ENCODE measurements at regions not wholly inside any gene's neighbourhood (a gene's known extent, or its start where the extent isn't known, plus 50 kb on each side); places are given as distances from the start of the nearest gene placed in this dataset.
"Not testable (repeated sequence)": the region's sequence is repeated elsewhere in the genome, so short reads cannot be mapped to it uniquely, and the experiment has no call there.

DNA sequence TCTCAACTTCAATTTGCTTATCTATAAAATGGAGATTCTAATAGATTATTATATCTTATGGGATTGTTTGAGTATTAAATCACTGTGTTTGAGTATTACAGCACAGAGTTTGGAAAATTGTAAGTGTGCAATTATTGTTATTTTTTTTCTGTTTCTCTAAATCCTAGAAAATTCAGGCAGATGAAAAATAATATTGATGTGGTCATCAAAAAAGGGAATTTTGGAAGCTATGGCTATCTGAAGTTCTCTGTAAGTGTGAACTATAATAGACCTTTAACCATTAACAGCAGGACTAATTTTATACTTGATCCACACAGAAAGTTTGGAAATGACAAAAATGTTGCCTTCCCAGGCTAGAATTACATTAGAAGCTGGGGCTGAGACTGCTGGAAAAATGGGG lies 393.2 kb downstream of the SUCLG1 start:
- no peak for DNase-seq (ENCODE audit: low read depth in 2 of 3, low spot score in 2 of 3)

- peak in 1 of 3 donors; percentile 33 for DNase-seq (ENCODE audit: low read depth in 2 of 3, low spot score in 2 of 3)
These were observed 401.0 kb downstream of the SUCLG1 start for GRCh38 chr2:84057917-84058560.

DNA sequence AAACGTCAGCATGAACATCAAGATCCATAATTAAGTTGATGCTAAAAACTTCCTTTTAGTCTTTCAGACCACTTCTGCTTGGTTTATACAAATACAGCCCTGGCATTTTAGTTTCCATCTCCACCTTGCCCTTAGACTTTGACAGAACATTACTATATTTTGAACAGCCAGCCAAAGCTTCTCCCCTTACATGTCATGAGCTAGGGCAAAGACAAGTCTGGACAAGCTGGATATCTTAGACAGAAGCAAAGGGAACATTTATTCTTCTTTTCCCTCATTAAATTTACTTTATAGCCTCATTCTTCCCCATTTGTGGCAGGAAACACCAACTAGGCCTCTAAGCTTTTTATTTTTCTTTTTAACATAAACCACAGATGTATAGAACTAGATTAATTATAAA lies 403.3 kb downstream of the SUCLG1 start:
- DNase-seq (ENCODE audit: low read depth in 2 of 3, low spot score in 2 of 3), result no peak

- not testable (repeated sequence) for DNase-seq (ENCODE audit: low read depth in 2 of 3, low spot score in 2 of 3)
These were observed 404.5 kb downstream of the SUCLG1 start for GRCh38 chr2:84054577-84054976.

DNA sequence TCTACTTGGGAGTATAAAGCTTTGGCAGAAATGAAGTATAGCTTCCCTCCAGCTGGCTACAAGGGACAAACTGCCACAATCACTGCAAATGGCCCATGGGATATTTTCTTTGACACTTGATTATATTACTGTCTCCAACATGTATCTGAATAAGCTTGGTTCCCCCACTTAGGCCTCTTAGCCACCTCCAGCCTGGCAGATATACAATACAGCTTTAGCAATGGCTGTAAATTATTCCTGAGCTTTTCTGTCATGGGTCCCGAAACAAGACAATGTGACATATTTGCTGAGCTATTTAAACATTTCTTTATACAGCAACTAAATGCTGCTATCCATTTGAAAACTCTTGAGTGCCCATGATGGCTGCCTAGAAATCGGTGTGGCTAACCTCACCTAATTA lies 406.2 kb downstream of the SUCLG1 start:
- no peak for DNase-seq (ENCODE audit: low read depth in 2 of 3, low spot score in 2 of 3)

GRCh38 chr2:84052043-84052442 lies 407.0 kb downstream of the SUCLG1 start:
- no peak for DNase-seq (ENCODE audit: low read depth in 2 of 3, low spot score in 2 of 3)

- DNase-seq (ENCODE audit: low read depth in 2 of 3, low spot score in 2 of 3), result no peak
These were observed 410.1 kb downstream of the SUCLG1 start for GRCh38 chr2:84048964-84049363.

GRCh38 chr2:84041506-84041905 lies 417.6 kb downstream of the SUCLG1 start:
- no peak for DNase-seq (ENCODE audit: low read depth in 2 of 3, low spot score in 2 of 3)

DNA sequence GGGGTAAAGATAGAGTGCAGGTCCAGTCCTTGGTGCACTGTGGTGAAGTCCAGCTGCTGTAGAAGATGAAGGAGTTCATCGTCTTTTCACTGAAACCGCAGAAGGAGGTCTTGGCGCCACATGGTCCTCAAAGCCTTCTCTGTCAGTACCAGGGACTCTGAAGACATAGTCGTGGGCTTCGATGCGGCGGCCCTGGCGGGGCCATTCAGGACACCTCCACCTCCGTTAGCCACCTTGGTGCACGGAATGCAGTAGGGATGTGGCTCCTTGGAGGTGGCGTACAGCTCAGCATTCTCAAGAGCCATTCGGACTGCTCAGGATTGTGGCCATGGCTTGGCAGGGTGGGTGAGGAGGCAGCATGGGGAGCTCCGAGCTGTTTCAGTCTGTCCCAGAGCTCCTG lies 418.8 kb downstream of the SUCLG1 start:
- no peak for DNase-seq (ENCODE audit: low read depth in 2 of 3, low spot score in 2 of 3)

DNA sequence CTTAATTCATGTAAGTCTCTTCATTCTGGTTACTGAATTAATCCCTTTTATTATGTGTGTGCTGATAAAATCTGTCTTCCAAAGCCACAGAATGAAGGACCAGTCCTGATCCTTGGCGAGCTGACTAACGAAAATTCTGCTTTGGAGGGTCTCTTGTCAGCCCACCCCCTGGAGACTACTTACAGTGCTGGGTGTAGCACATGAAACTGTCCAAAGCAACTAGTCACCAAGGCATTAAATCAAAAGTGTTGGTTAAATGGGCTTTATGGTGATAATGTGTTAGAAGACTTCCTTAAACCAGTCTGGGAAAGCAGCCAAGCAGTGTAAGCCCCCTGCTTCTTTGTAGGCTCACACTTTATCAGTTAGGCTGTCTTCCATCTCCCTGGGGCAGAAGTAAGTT lies 420.2 kb downstream of the SUCLG1 start:
- DNase-seq (ENCODE audit: low read depth in 2 of 3, low spot score in 2 of 3), result peak in 2 of 3 donors; percentile 78 to 87

DNA sequence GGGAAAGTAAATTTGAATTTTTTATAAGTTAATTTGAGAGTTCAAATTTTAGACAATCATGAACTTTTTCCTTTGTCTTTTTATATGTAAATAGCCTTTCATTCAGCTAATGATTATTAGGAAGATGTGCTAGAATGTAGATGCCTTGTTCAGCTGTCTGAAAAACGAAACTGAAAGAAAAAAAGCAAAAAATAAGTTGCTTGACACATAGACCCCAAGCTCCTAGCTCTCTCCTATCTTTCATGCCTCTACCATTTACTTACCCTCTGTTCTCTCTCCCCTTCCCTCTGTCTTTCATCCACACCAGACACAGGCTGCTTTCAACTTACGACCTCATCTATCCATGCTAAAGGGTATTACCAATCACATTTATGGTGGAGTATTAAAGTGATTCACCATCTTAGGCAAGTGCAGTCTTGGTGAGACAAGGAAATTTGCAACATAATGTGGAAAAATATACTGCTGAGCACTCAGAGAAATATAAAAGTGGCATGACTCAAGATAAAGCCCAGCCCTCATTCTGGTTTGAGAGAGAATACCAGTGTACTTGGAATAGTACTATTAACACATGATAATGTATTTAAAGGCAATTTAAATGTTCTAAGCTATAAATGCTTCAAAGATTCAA lies 425.6 kb downstream of the SUCLG1 start:
- no peak for DNase-seq (ENCODE audit: low read depth in 2 of 3, low spot score in 2 of 3)

DNA sequence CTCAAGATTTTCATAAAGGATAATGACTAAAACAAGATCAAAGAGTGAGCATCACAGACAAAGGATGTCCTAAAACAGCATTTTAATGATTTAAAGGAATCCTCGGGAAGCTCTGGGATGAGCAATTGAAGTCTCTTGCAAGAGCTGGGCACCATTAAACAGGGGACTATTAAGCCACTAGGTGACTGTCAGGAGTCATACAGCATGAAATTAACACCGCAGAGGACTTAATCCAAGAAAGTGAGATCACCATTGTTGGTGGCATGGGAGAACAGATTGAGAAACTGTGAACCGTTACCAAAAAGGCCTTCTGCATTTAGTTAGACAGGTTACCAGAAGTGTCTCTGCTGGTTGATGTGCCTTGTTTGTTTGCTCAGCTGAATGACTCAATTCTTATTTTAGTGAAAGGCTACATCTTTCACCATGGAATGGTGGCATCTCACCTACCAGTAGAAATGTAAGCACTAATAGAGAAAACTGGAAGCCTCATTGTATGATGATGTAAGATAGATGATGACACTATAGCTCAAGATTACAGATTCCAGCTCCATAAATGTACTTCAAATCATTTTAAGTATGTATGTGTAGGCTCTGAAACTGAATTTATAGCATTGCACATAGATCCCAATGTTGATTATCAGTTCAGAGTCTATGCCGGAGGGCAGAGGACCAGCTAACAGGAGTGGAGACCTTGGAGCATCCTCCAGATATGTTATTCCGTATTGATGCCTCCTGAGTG lies 427.6 kb downstream of the SUCLG1 start:
- no peak for DNase-seq (ENCODE audit: low read depth in 2 of 3, low spot score in 2 of 3)

DNA sequence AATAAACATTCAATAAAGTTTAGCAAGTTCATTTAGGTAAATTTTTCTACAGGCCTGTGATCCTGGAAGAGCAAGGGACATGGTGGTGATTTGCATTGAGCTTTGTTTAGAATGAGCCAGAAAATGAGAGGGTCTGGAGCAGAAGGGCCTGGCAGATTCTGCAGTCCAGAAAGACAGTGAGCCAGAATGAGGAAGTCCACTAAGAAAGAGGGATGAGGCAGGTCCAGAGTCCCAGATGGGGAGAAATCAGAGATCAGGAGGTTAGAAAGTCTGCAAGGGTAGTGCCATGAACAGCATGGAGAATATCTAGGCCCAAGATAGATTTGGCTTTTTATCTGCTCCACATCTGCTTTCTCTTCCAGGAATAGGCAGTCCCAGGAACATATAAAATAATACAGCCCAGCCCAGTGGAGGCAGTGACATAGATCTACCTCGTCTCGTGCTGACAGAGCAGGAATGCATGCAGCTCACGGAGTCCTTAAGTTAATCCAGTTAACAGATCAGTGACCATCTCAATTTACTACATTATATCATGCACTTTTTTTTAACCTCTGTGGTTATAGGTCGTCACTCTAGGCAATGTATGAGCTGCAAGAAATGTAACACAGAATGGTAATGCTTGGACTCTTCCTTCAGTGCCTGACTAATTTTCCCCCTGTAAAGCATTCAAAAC lies 429.0 kb downstream of the SUCLG1 start:
- no peak for DNase-seq (ENCODE audit: low read depth in 2 of 3, low spot score in 2 of 3)

GRCh38 chr2:84026818-84027217 lies 432.3 kb downstream of the SUCLG1 start:
- DNase-seq (ENCODE audit: low read depth in 2 of 3, low spot score in 2 of 3), result no peak

GRCh38 chr2:84022810-84023431 lies 436.2 kb downstream of the SUCLG1 start:
- peak in 1 of 3 donors; percentile 58 for DNase-seq (ENCODE audit: low read depth in 2 of 3, low spot score in 2 of 3)

- DNase-seq (ENCODE audit: low read depth in 2 of 3, low spot score in 2 of 3), result no peak
These were observed 442.1 kb downstream of the SUCLG1 start for GRCh38 chr2:84017010-84017409.

GRCh38 chr2:84016183-84016582 lies 442.9 kb downstream of the SUCLG1 start:
- no peak for DNase-seq (ENCODE audit: low read depth in 2 of 3, low spot score in 2 of 3)

- no peak for DNase-seq (ENCODE audit: low read depth in 2 of 3, low spot score in 2 of 3)
These were observed 461.2 kb downstream of the SUCLG1 start for GRCh38 chr2:83997889-83998288.

DNA sequence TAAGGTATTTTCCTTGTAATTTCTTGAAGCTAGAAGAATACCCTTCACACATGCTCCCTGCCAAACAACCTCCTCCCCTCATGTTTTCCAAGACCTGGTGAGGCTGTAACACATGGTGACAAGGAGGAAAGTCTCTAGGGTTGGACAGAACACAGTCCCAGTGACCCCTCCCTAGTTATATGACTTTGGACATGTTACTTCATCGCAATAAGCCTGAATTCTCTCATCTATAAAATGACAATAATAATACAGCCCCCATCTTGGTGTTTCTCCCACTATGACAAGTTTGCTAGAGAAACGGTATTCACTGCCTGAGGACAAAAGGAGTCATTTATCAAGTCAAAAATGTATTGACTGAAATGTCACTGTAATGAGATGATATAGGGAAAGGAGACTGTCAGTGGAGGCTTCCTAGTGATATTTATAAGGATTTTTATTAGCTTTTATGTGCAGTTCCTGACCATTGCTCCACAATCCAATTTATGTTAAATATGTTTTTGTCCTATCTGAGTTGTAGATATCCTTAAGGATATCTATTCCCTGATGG lies 464.4 kb downstream of the SUCLG1 start:
- no peak for DNase-seq (ENCODE audit: low read depth in 2 of 3, low spot score in 2 of 3)

GRCh38 chr2:83993873-83994632 lies 465.0 kb downstream of the SUCLG1 start:
- DNase-seq (ENCODE audit: low read depth in 2 of 3, low spot score in 2 of 3), result no peak
